PC-9 (cell line): ENCODE measurements at regions not wholly inside any gene's neighbourhood (a gene's known extent, or its start where the extent isn't known, plus 50 kb on each side); places are given as distances from the start of the nearest gene placed in this dataset.
A peak's percentile ranks its signal among the peaks of the same experiment; 100 is the strongest.

ENCODE experiments used
- BruUV-seq: library from RNA; stranded (reverse); fragments of 400-500 nt; replicated peaks from 2 replicates; lab custom pipeline; 2021; lab: Mats Ljungman, UMichigan
- CTCF ChIA-PET: fragments of 300-600 bp; sonication (Branson Sonifier 250); formaldehyde crosslinking; loops from one replicate; lab custom pipeline; 2022; ENCODE audit warnings: antibody characterized with exemption; lab: Charles Lee
- POLR2A ChIA-PET: fragments of 300-600 bp; sonication (Branson Sonifier 250); formaldehyde crosslinking; loops from one replicate; lab custom pipeline; 2022; ENCODE audit warnings: antibody characterized with exemption; ENCODE audit not compliant: unreplicated experiment; lab: Charles Lee
- DNase-seq, 2 experiments: peaks; one replicate each; pipeline versions ENCODE4 v3.0.0 to v3.0.0-alpha.2; 2015 to 2022; ENCODE audit warnings: mixed read lengths in 1 of 2
- H2AFZ ChIP-seq: fragments of 200-600 bp; sonication (generic); 2 replicates; pipeline ENCODE4 v1.8.1; 2017; ENCODE audit warnings: antibody characterized with exemption
- H3F3A ChIP-seq: fragments of 200-600 bp; sonication (generic); 2 replicates; pipeline ENCODE4 v1.8.1; 2017; ENCODE audit warnings: antibody characterized with exemption, mild to moderate bottlenecking, low read depth; ENCODE audit not compliant: insufficient read depth
- H3K27ac ChIP-seq: fragments of 200-600 bp; sonication (generic); 2 replicates; pipeline ENCODE4 v1.6.1; 2016; ENCODE audit warnings: mixed run types
- H3K27me3 ChIP-seq: fragments of 200-600 bp; sonication (generic); 2 replicates; pipeline ENCODE4 v1.6.1; 2016; ENCODE audit warnings: low read depth, mixed run types; ENCODE audit not compliant: insufficient read depth
- H3K36me3 ChIP-seq: fragments of 200-600 bp; sonication (generic); 2 replicates; pipeline ENCODE4 v1.6.1; 2016; ENCODE audit warnings: low read depth, mixed run types
- H3K4me1 ChIP-seq: fragments of 200-600 bp; sonication (generic); replicated peaks from 2 replicates; pipeline ENCODE4 v1.6.1; 2016; ENCODE audit warnings: mixed run types; ENCODE audit not compliant: insufficient read depth
- H3K4me2 ChIP-seq: fragments of 200-600 bp; sonication (generic); 2 replicates; pipeline ENCODE4 v1.6.1; 2017; ENCODE audit warnings: mixed run types
- H3K4me3 ChIP-seq: fragments of 200-600 bp; sonication (generic); 2 replicates; pipeline ENCODE4 v1.6.1; 2016; ENCODE audit warnings: mixed run types
- H3K79me2 ChIP-seq: fragments of 200-600 bp; sonication (generic); 2 replicates; pipeline ENCODE4 v1.6.1; 2017; ENCODE audit warnings: low read depth, mixed run types
- H3K9me2 ChIP-seq: fragments of 200-600 bp; sonication (generic); 2 replicates; pipeline ENCODE4 v1.8.1; 2017; ENCODE audit warnings: mild to moderate bottlenecking; ENCODE audit not compliant: insufficient read depth
- H3K9me3 ChIP-seq: fragments of 200-600 bp; sonication (generic); 2 replicates; pipeline ENCODE4 v1.8.1; 2016; ENCODE audit warnings: low read depth; ENCODE audit not compliant: insufficient read depth
- H4K20me1 ChIP-seq: fragments of 200-600 bp; sonication (generic); 2 replicates; pipeline ENCODE4 v1.8.1; 2017; ENCODE audit not compliant: insufficient read depth
- EZH2 ChIP-seq: fragments of 200-600 bp; sonication (generic); IDR thresholded peaks from 2 replicates; pipeline ENCODE4 v1.8.0; 2017; ENCODE audit warnings: antibody characterized with exemption, low read depth
- intact Hi-C: fragments of 100-400 bp; cut with micrococcal nuclease; formaldehyde crosslinking; loops from one replicate; pipeline ENCODE4 v1.10.0; 2022; ENCODE audit not compliant: unreplicated experiment
- TF ChIP-seq, protein P1 (sequence below): fragments of 200-600 bp; sonication (generic); conservative IDR thresholded peaks from 2 replicates; pipeline ENCODE4 v1.6.1; 2017; ENCODE audit warnings: mixed run types, antibody characterized with exemption, mild to moderate bottlenecking, moderate library complexity

DNA sequence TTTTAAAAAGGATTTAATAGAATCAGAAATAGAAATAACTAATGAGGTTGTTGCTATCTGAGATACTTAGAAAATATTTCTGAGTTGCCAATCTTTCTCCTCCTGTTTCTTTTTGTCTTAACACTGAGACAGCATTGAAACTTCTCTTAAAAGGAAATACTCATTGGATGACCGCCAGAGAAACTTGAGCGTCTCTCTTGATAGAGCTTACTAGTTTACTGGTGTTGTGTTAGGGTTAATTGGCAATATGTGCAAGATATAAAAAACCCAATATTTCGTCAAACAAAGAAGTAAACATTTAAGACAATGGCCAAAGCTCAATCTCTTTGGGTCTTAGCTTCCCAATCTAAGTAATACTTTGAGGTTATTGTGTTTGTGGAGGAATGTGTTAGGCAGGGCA is 176.4 kb upstream of the CHD1 start:
- Histone ChIP-seq H3K9me3 (no peaks in the 10 kb centered on the region), H3K27me3 (no peaks in the 10 kb centered on the region), H3F3A (no peaks in the 10 kb centered on the region), H3K79me2 (no peaks in the 10 kb centered on the region), H4K20me1 (no peaks in the 10 kb centered on the region), H3K4me2 (no peak overlapping the region), H3K4me1 (no peaks in the 10 kb centered on the region), H2AFZ (no peak overlapping the region), H3K27ac (no peak overlapping the region), H3K9me2 (no peaks in the 10 kb centered on the region), H3K36me3 (no peaks in the 10 kb centered on the region), H3K4me3 (no peak overlapping the region)
- BruUV-seq: no TSS peak
- POLR2A ChIA-PET: no interaction called here
- no peak for DNase-seq
- CTCF ChIA-PET: interaction anchor here (0.6 to 0.7 kb wide), 5 partner anchors 47 to 1891 kb away, joined by 4 to 19 read pairs (median 14); no protein-coding TSS in a partner anchor
- intact Hi-C loops: no loop called here
- TF ChIP-seq, protein P1, sequence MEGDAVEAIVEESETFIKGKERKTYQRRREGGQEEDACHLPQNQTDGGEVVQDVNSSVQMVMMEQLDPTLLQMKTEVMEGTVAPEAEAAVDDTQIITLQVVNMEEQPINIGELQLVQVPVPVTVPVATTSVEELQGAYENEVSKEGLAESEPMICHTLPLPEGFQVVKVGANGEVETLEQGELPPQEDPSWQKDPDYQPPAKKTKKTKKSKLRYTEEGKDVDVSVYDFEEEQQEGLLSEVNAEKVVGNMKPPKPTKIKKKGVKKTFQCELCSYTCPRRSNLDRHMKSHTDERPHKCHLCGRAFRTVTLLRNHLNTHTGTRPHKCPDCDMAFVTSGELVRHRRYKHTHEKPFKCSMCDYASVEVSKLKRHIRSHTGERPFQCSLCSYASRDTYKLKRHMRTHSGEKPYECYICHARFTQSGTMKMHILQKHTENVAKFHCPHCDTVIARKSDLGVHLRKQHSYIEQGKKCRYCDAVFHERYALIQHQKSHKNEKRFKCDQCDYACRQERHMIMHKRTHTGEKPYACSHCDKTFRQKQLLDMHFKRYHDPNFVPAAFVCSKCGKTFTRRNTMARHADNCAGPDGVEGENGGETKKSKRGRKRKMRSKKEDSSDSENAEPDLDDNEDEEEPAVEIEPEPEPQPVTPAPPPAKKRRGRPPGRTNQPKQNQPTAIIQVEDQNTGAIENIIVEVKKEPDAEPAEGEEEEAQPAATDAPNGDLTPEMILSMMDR: no peak
- no peak for TF ChIP-seq EZH2

DNA sequence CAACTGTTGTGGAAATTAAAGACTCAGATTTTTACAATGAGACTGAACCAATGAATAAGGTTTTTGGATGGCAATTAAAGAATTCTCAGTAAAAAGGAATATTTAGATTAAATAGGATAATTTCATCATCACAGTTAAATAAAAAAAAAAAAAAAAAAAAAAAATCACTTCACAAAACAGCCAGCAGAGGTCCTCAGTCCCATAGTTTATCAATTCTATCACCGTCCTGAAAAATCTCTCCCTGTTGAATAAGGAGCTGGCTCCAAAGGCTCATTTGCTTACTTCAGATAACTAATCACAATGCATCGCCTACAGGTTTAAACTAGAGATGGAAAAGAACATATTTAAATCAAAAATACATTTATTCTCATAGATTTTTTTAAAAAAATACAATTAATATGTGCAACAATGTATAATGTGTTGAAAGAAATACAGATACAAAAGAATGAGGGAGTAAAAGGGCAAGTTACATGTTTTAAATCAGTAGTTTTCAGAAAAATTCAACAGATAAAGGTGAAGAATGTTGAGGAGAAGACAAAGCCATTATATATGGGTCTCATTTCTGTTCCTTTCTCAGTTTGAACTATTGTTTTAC is 175.8 kb upstream of the CHD1 start:
- Histone ChIP-seq H3K27me3 (no peaks in the 10 kb centered on the region), H3K4me1 (no peaks in the 10 kb centered on the region), H3K9me2 (no peaks in the 10 kb centered on the region), H3K27ac (no peak overlapping the region), H3K4me3 (no peak overlapping the region), H3K36me3 (no peaks in the 10 kb centered on the region), H3K9me3 (no peaks in the 10 kb centered on the region), H2AFZ (no peak overlapping the region), H3F3A (no peaks in the 10 kb centered on the region), H4K20me1 (no peaks in the 10 kb centered on the region), H3K79me2 (no peaks in the 10 kb centered on the region), H3K4me2 (no peak overlapping the region)
- intact Hi-C loops: loop anchor here (5.0 kb wide), 1 partner anchor 1208 kb away; no protein-coding TSS in a partner anchor
- POLR2A ChIA-PET: no interaction called here
- BruUV-seq: no TSS peak
- no peak for DNase-seq
- CTCF ChIA-PET: interaction anchor here (0.6 to 0.7 kb wide), 6 partner anchors 47 to 1892 kb away, joined by 4 to 19 read pairs (median 9); no protein-coding TSS in a partner anchor
- TF ChIP-seq EZH2: no peak
- TF ChIP-seq, protein P1: peak; percentile 79

DNA sequence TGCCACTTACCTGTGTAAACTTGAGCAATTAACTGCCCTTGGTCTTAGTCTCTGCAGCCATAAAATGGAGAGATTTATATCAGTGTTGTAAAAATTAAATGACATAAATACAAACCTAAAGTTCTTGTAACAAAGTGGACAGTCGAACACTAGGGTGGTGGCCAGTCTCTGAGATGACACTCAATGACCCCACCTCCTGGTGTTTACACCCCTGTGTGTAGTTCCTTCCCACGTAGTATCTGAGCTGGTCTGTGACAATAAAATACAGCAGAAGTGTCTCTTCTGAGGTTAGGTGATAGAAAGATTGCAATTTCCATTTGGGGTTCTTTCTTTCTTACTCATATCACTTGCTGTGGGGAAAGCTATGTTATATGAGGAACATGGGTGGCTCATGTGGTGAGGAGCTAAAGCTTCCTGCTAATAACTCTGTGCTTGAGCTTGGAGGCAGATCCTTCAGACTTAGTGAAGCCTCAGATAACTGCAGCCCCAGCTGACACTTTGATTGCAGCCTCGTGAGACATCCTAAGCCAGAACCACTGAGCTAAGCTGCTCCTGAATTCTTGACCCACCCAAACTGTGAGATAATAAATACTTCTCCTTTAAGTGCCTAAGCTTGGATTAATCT is 173.4 kb upstream of the CHD1 start:
- CTCF ChIA-PET: no interaction called here

More for the DNA sequence above, 173.4 kb upstream of the CHD1 start:
- Histone ChIP-seq H4K20me1 (no peaks in the 10 kb centered on the region), H3K9me3 (no peaks in the 10 kb centered on the region), H3K36me3 (no peaks in the 10 kb centered on the region), H3K27me3 (no peaks in the 10 kb centered on the region), H3K27ac (no peak overlapping the region), H3K4me3 (no peak overlapping the region), H3F3A (no peaks in the 10 kb centered on the region; the same call in 1 of the 2 replicates), H3K4me1 (no peaks in the 10 kb centered on the region), H3K79me2 (no peaks in the 10 kb centered on the region), H3K9me2 (0 out of 2 replicates have a peak, but pooled peaks cover 3% of the 10 kb centered on the region), H2AFZ (no peak overlapping the region), H3K4me2 (no peak overlapping the region)
- POLR2A ChIA-PET: no interaction called here
- intact Hi-C loops: loop anchor here (5.0 kb wide), 1 partner anchor 1210 kb away; no protein-coding TSS in a partner anchor
- BruUV-seq: no TSS peak
- TF ChIP-seq EZH2: no peak
- TF ChIP-seq, protein P1: no peak
- no peak for DNase-seq
